GM19395 (cell line): ENCODE measurements at regions not wholly inside any gene's neighbourhood (a gene's known extent, or its start where the extent isn't known, plus 50 kb on each side); places are given as distances from the start of the nearest gene placed in this dataset.
"Not testable (repeated sequence)": the region's sequence is repeated elsewhere in the genome, so short reads cannot be mapped to it uniquely, and the experiment has no call there.

Experiments used
- ATAC-seq: cut with Tn5 transposase; IDR thresholded peaks from one replicate; pipeline ENCODE4 v1.9.1; 2021; ENCODE audit warnings: mild to moderate bottlenecking, moderate library complexity; ENCODE audit not compliant: unreplicated experiment

DNA sequence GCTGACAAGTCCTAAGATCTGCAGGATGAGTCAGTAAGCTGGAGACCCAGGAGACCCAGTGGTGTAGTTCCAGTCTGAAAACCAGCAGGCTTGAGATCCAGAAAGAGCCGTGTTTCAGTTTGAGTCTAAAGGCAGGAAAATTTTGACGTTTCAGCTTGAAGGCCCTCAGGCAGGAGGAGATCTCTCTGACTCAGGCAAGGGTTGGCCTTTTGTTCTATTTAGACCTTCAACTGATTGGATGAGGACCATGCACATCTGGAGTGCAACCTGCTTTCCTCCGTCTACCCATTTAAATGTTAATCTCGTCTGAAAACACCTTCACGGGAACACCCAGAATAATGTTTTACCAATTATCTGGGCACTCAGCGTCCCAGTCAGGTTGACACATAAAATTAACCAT is 69.5 kb downstream of the NPIPA7 start:
- not testable (repeated sequence) for ATAC-seq

DNA sequence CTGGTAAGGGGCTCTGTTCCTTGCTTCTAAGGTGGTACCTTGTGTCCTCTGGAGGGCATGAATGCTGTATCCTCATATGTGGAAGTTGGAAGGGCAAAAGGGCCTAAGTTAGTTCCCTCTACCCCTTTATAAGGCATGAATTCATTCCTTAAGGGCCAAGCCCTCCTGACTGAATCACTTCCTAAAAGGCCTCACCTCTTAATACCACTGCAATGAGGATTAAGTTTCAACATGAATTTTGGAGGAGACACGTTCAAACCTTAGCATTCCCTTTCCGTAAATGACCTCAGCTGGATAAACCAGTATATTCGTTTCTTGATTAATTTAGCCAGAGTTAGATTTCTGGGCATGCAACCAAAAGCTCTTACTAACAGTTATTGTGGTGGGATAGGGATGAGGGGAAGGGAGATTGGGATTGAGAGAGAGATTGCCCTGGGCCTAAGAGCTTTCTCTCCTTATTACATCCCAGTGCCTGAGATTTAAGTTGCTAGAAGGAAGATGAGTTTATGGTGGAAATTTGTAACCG is 70.8 kb downstream of the NPIPA7 start:
- not testable (repeated sequence) for ATAC-seq

DNA sequence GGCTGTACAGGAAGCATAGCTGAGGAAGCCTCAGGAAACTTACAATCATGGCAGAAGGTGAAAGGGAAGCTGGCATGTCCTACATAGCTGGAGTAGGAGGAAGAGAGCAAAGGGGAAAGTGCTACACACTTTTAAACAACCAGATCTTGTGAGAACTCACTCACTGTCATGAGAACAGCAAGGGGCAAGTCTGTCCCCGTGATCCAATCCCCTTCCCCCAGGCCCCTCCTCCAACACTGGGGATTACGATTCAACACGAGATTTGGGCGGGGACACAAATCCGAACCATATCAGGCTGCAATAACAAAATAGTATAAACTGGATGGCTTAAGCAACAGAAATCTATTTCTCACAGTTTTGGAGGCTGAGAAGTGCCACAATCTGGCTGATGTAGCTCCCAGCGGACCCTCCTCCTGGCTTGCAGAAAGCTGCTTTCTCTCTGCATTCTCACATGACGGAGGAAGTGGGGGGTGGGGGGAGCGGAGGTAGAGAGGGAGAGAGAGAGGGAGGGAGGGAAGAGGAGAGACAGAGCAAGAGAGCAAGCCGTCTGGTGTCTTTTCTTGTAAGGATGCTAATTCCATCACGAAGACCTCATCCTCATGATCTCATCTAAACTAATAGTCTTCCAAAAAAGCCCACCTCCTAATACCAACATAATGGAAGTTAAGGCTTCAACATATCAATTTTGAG is 72.9 kb downstream of the NPIPA7 start:
- not testable (repeated sequence) for ATAC-seq

DNA sequence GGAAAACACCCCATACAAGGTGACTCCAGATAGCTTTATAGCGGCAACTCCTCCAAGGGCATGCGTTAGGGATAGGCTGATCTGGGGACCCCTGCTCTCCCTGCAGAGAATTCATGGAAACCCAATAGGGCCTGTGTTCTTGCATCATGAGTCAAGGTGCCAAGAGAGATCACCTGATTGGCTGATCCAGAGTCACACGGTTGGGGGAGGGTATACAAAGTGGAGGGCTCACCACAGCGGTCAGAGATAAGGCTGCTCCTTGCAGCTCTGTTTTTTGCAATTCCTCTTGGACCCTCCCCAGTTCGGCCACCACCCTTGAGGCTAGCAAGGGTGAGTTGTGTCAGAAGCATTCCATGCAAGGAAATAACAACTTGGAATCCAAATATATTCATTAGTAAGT is 79.6 kb downstream of the NPIPA7 start:
- not testable (repeated sequence) for ATAC-seq

DNA sequence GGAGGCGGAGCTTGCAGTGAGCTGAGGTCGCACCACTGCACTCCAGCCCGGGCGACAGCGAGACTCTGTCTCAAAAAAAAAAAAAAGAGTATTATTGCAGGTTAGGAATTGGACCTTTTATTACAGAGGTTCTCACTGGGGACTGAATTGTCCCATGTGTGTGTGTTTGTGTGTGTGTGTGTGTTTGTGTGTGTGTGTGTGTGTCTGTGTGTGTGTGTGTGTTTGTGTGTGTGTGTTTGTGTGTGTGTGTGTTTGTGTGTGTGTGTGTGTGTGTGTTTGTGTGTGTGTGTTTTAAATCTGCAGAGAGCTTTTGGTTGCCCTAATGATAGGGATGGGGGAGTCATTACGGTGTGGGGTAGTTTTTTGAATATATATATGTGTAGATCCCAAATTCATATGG is 84.9 kb downstream of the NPIPA7 start:
- not testable (repeated sequence) for ATAC-seq

DNA sequence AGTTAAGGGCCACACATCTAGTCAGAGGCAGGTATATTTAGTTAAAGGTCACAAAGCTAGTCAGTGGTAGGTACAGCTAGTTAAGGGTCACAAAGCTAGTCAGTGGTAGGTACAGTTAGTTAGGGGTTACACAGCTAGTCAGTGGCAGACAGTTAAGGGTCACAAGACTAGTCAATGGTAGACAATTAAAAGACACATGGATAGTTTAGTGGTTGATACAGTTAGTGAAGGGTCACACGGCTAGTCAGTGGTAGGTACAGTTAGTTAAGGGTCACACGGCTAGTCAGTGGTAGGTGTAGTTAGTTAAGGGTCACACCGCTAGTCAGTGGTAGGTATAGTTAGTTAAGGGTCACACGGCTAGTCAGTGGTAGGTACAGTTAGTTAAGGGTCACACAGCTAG is 110.0 kb downstream of the NPIPA7 start:
- ATAC-seq: not testable (repeated sequence)

DNA sequence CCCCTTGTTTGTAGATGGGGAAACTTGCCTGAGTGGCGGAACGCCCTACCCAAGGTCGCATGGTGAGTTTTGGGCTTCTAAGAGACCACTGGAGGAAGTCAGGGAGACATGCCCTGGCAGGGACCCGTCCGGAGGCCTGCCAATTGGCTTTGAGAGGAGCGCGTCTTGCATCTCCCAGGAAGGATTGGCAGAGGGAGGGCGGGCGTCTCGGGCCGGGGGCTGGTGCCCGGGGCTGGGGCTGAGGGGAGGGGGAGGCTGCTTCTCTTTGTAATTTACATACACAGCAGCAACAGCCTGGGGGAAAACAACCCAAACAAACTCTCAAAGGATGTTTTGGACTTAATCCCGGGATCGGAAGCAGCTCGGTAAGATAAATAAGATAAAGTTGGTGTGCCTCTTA is 110.5 kb downstream of the NPIPA7 start:
- not testable (repeated sequence) for ATAC-seq

DNA sequence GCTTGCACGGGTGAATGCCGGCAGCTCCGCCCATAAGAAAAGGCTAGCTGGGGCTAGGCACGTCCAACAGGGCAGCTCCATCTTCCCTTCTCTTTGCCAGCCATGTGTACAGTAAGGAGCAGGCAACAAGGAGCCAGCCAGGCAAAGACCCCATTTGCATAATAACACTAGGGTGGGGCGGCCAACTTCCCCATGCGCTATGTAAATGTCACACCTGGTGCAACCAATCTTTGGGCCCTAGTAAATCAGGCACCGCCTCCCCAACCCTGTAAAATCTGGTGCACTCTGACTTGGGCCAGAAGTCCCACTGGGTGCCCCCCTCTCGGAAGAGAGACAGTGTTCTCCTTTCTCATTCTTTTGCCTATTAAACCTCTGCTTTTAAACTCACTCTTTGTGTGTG is 115.2 kb downstream of the NPIPA7 start:
- not testable (repeated sequence) for ATAC-seq

DNA sequence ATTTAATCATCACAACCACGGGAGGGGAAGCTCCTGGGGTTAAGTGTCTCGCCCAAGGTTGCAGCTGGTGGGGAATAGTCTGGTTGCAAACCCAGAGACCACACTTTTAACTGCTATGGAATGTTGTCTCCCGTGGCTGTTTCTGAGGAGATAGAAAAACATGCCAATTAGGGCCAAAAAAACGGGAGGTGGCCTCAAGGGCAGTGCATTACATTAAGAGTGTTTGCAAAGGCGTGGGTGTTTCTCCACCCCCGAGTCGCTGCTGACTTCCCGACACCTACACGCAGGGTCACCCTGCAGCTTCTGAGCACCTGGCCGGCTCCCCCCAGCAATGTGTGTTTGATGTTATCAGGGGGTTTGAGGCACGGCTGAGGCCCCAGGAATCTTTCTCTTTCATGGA is 116.1 kb downstream of the NPIPA7 start:
- not testable (repeated sequence) for ATAC-seq

DNA sequence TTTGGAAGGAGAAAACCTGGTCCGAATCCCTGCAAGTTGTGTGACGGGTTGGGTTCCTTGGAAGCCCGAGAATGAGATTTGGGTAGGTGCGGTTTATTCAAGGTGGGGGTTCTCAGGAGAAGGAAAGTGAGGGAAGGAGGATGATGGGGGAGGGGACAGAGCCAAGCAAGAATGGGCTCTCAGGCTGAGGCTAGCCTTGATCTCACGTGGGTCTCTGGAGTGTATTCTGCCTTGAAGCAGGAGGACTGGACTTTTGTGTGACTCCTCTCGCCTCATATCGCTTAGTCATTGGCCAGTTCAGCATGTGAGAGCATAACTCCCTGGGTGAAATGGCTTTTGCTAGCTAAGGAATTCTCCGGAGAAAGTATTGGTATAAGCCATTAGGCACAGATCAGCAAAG is 120.9 kb downstream of the NPIPA7 start:
- ATAC-seq: not testable (repeated sequence)

DNA sequence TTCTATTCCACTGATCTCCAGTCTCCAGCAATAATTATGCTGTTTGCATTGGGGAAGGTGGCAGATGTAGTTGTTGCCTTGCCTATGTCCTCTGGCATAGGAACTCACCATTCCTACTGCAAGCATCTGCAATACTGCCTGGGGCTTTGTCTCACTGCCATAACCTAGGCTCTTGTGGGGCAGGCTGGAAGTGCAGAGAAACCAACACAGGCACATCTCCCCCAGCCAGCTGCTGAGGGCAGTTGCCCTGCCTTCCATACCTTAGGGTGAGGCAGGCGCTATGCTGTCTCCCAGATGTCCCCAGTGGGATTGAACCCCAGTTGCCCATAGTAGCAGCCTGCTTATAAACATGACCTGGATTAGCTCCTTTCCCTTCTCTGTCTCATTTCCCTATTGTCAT is 128.1 kb downstream of the NPIPA7 start:
- not testable (repeated sequence) for ATAC-seq

DNA sequence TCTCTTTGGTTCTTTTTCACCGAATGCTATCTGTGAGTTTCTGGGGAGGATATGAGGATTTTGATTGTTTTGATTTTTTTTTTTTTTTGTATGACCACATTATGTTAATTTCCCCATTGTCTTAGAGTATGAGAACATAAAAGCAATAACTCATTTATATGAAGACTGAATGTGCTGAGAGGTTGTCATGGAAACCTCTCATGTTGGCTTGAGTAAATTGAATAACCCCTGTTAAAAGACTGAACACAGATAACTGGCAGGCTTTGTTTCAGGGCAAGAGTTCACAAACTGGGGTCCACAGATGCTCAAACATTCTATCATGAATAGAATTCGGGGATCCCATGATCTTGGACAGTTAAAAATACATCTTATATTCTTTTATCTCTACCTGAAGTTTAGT is 129.4 kb downstream of the NPIPA7 start:
- ATAC-seq: not testable (repeated sequence)

DNA sequence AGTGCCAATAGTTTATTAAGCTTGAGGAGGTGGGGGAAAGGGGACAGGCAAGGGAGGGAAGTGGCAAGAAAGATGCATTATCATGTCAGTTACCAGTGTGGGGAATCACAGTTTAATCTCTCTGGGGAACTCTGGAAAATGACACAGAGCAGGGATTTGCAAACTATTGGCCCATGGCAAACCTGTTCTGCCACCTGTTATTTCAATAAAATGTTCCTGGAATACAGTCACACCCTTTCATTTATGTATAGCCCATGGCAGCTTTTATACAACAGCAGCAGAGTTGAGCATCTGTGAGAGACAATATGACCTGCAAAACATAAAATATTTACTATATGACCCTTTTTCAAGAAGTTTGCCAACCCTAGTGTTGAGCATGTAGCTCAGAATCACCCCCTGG is 140.5 kb downstream of the NPIPA7 start:
- ATAC-seq: not testable (repeated sequence)

DNA sequence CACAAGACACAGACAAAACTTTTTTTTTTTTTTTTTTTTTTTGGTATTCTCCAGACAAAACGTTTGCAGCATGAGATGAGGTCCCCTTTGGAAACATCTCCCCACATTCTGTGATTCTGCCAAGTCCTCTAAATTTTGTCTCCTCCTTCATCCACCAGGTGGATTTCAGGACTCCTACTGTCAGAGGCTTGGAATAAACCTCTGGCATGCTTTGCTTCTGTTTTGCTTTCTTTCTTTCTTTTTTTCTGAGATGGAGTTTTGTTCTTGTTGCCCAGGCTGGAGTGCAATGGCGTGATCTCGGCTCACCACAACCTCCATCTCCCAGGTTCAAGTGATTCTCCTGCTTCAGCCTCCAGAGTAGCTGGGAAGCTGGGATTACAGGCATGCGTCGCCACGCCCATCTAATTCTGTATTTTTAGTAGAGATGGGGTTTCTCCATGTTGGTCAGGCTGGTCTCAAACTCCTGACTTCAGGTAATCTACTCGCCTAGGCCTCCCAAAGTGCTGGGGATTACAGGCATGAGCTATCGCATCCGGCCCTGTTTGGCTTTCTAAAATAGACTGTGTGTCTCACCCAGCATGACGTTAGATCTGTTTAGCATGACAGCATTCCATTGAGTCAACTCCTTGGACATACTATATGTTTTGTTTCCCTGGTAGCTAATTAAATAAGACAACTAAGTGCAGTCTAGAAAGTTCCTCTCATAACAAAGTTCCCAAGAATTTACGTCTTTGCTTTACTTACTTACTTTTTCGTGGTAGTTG is 142.5 kb downstream of the NPIPA7 start:
- not testable (repeated sequence) for ATAC-seq

DNA sequence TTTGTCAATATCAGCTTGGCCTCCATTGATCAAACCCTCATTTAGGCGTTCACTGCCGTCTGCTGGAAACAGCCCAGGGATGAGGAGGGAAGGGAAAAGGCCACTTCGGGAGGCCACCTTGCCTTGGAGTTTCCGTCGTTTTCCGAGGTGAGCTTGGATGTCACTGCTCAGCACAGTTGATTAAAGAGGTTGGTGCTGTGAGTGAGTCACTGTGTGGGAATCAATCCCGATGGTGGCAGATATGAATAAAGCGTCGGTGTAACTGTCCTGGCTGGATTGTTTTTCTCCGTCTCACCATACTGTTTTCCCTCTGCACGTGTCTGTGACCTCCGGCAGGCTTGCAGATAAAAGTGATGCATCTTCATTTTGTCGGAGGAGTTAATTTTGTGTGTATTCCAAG is 148.1 kb downstream of the NPIPA7 start:
- ATAC-seq: not testable (repeated sequence)

DNA sequence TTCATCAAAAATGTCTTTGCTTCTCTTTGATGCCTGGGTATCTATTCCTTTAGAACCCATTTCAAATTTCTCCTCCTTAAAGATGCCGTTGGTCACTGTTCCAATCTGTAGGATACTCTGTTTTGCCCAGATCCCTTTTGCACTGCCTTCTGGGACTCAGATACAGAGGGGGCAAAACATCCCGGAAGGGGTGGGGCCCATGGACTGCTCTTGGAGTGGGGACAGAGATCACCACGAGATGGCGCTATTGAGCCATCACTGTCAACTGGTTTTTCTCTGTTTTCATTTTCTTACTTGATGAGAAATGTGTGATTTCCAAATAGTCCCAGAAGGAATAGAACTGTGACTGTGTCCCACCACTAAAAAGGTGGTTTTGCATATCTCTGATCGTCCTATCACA is 151.8 kb downstream of the NPIPA7 start:
- ATAC-seq: not testable (repeated sequence)

DNA sequence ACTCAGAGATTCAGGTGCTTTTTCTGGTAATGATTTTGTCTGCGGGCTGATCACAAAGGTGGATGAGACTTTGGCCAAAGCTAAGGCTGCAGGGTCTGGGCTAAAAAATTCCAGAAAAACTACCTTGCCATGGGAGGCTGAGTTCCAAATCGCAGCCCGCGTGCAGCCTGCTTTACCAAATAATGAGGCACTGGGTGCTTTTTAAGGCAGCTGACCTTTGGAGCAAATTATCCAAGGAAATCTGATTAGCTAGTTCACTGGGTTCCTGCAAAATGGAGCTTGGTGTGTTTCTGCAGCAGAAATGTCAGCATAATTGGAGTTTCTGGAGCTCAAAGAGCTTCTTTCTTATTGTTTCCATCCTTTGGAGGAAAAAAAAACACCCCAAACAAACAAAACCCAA is 156.6 kb downstream of the NPIPA7 start:
- not testable (repeated sequence) for ATAC-seq

DNA sequence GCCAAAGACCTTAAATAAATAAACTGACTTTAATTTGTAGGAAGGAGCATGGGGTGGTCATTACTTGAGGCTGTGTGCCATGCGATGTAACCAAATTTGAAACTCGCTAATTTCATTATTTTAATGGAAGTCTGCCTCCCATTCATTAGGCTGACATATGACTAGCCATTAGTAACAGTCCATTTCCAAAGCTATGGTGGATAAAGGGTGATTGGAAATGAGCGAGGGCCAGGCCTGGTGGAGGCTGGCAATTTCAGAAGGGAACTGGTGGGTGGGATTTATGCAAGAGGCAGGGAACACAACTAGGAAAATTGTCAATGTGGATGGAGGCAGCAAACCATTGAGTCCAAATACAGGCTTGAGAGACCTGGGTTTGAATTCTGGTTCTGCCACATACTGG is 157.2 kb downstream of the NPIPA7 start:
- not testable (repeated sequence) for ATAC-seq

DNA sequence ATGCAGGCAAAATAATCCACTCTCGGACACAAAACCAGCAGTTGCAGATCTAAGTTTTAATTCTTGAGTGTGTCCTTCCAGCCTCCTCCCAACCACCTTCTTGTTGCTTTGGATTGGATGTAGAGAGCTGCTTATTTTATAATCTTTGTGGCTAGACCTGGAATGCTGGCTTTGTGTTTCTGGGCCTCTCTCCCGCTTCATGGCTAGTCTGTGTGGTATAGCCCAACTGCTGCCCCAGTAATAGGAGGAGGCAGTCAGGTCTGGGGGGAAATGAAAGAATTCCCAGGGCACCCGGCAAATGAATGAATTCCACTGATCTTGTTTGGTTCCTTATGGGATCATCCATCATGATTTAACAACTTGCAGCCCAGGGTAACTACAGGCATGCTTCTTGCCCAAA is 170.8 kb downstream of the NPIPA7 start:
- ATAC-seq: not testable (repeated sequence)

DNA sequence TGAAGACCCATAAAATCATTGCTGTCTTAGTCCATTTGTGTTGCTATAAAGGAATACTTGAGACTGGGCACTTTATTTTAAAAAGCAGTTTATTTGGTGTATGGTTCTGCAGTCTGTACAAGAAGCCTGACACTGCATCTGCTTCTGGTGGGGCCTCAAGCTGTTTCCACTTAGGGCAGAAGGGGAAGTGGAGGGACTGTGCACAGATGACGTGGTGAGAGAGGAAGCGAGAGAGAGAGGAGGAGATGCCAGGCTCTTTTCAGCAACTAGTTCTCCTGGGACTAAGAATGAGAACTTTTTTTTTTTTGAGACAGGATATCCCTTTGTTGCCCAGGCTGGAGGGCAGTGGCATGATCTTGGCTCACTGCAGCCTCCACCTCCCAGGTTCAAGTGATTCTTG is 171.9 kb downstream of the NPIPA7 start:
- not testable (repeated sequence) for ATAC-seq

DNA sequence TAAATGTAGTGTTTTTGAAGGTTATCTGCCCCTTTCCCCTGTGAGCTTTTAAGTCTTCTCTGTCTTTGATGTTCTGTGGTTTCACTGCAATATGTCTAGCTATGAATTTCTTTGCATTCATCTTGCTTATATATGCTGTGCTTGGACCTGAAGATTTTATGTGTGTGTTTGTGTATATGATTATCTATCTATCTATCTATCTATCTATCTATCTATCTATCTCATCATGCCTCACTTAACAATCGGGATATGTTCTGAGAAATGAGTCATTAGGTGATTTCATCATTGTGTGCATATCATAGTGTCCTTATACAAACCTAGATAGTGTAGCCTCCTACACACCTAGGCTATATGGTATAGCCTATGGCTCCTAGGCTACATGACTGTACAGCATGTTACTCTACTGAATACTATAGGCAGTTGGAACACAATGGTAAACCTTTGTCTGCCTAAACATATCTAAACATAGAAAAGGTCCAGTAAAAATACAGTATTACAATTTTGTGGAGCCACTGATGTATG is 173.9 kb downstream of the NPIPA7 start:
- not testable (repeated sequence) for ATAC-seq
